ENCODE measurements at regions not wholly inside any gene's neighbourhood (a gene's known extent, or its start where the extent isn't known, plus 50 kb on each side); places are given as distances from the start of the nearest gene placed in this dataset.

DNA sequence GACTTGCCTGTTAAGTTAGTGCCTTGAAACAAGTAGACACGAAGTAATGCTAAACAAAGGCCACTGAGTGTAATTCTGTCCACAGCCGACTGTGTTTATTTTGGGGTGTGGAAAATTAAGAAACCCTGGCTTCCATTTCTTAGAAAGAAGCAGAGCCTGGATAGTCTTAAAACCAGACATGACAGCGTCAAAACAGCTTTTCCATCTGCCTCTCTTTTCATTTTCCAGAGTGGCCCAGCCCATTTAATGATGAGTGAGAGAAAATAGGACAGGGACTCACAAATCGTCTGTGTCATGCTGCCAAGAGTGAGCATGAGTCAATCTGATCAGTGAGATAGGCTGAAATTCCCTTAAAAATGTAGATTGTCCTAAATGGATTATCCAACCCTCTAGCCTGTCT, 485.9 kb downstream of the JRKL start (continued):
- TF ChIP-seq, protein P1, sequence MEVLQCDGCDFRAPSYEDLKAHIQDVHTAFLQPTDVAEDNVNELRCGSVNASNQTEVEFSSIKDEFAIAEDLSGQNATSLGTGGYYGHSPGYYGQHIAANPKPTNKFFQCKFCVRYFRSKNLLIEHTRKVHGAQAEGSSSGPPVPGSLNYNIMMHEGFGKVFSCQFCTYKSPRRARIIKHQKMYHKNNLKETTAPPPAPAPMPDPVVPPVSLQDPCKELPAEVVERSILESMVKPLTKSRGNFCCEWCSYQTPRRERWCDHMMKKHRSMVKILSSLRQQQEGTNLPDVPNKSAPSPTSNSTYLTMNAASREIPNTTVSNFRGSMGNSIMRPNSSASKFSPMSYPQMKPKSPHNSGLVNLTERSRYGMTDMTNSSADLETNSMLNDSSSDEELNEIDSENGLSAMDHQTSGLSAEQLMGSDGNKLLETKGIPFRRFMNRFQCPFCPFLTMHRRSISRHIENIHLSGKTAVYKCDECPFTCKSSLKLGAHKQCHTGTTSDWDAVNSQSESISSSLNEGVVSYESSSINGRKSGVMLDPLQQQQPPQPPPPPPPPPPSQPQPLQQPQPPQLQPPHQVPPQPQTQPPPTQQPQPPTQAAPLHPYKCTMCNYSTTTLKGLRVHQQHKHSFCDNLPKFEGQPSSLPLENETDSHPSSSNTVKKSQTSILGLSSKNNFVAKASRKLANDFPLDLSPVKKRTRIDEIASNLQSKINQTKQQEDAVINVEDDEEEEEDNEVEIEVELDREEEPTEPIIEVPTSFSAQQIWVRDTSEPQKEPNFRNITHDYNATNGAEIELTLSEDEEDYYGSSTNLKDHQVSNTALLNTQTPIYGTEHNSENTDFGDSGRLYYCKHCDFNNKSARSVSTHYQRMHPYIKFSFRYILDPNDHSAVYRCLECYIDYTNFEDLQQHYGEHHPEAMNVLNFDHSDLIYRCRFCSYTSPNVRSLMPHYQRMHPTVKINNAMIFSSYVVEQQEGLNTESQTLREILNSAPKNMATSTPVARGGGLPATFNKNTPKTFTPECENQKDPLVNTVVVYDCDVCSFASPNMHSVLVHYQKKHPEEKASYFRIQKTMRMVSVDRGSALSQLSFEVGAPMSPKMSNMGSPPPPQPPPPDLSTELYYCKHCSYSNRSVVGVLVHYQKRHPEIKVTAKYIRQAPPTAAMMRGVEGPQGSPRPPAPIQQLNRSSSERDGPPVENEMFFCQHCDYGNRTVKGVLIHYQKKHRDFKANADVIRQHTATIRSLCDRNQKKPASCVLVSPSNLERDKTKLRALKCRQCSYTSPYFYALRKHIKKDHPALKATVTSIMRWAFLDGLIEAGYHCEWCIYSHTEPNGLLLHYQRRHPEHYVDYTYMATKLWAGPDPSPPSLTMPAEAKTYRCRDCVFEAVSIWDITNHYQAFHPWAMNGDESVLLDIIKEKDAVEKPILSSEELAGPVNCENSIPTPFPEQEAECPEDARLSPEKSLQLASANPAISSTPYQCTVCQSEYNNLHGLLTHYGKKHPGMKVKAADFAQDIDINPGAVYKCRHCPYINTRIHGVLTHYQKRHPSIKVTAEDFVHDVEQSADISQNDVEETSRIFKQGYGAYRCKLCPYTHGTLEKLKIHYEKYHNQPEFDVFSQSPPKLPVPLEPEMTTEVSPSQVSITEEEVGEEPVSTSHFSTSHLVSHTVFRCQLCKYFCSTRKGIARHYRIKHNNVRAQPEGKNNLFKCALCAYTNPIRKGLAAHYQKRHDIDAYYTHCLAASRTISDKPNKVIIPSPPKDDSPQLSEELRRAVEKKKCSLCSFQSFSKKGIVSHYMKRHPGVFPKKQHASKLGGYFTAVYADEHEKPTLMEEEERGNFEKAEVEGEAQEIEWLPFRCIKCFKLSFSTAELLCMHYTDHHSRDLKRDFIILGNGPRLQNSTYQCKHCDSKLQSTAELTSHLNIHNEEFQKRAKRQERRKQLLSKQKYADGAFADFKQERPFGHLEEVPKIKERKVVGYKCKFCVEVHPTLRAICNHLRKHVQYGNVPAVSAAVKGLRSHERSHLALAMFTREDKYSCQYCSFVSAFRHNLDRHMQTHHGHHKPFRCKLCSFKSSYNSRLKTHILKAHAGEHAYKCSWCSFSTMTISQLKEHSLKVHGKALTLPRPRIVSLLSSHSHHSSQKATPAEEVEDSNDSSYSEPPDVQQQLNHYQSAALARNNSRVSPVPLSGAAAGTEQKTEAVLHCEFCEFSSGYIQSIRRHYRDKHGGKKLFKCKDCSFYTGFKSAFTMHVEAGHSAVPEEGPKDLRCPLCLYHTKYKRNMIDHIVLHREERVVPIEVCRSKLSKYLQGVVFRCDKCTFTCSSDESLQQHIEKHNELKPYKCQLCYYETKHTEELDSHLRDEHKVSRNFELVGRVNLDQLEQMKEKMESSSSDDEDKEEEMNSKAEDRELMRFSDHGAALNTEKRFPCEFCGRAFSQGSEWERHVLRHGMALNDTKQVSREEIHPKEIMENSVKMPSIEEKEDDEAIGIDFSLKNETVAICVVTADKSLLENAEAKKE (CRISPR knock-in tag; IDR thresholded peaks at IDR 0.05), result no peak

GRCh38 chr11:96878299-96879051, 488.7 kb downstream of the JRKL start:
- no peak overlapping the region for H3K4me2 ChIP-seq
- TF ChIP-seq ZNF331 (CRISPR knock-in tag; IDR thresholded peaks at IDR 0.05; ENCODE audit: low read depth) (no peak), ZNF114 (CRISPR knock-in tag; IDR thresholded peaks at IDR 0.05) (no peak), NANOG (IDR thresholded peaks at IDR 0.05; ENCODE audit: borderline replicate concordance) (no peak), REST (IDR thresholded peaks at IDR 0.05; ENCODE audit: unreplicated experiment) (no peak), STAT1 (IDR thresholded peaks at IDR 0.05; ENCODE audit: unreplicated experiment) (no peak), POLR2AphosphoS5 (IDR thresholded peaks at IDR 0.05; ENCODE audit: low read depth) (no peak), CTCF (conservative IDR thresholded peaks at IDR 0.05; ENCODE audit: low read depth in 2 of 2) (no peak), JUNB (IDR thresholded peaks at IDR 0.05; ENCODE audit: unreplicated experiment) (no peak), CREB1 (CRISPR knock-in tag; IDR thresholded peaks at IDR 0.05; ENCODE audit: low read depth) (no peak)
- TF ChIP-seq, protein P2, sequence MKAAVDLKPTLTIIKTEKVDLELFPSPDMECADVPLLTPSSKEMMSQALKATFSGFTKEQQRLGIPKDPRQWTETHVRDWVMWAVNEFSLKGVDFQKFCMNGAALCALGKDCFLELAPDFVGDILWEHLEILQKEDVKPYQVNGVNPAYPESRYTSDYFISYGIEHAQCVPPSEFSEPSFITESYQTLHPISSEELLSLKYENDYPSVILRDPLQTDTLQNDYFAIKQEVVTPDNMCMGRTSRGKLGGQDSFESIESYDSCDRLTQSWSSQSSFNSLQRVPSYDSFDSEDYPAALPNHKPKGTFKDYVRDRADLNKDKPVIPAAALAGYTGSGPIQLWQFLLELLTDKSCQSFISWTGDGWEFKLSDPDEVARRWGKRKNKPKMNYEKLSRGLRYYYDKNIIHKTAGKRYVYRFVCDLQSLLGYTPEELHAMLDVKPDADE (IDR thresholded peaks at IDR 0.05), result no peak
- no peak for DNase-seq (ENCODE audit: low spot score)
- no peaks in the 10 kb centered on the region for H3F3A ChIP-seq (replicated peaks; ENCODE audit: low read depth)
- no peaks in the 10 kb centered on the region for H3K79me2 ChIP-seq (replicated peaks; ENCODE audit: insufficient read depth)
- H4K20me1 ChIP-seq (replicated peaks; ENCODE audit: insufficient read depth), result no peaks in the 10 kb centered on the region
- Mint-ChIP-seq H3K4me1 (no peaks in the 10 kb centered on the region; the same call in 2 of the 3 replicates), H3K27ac (no peak overlapping the region), H3K4me3 (no peak overlapping the region), H3K27me3 (ENCODE audit: insufficient read depth, low read depth, poor library complexity) (peaks cover 1% of the 10 kb centered on the region), H3K36me3 (ENCODE audit: low read depth) (peaks cover 2% of the 10 kb centered on the region; the same call in 1 of the 3 replicates), H3K9me3 (peaks cover 15% of the 10 kb centered on the region; the same call in 2 of the 3 replicates)
- no peak overlapping the region for H2AFZ ChIP-seq
- no peak overlapping the region for H3K4me3 ChIP-seq
- ATAC-seq, result no peak
- no peaks in the 10 kb centered on the region for H3K27me3 ChIP-seq (ENCODE audit: insufficient read depth)
- no peaks in the 10 kb centered on the region for H3K36me3 ChIP-seq (ENCODE audit: insufficient read depth)
- H3K4me1 ChIP-seq (ENCODE audit: insufficient read depth), result no peaks in the 10 kb centered on the region
- H3K9me2 ChIP-seq (ENCODE audit: insufficient read depth), result no peaks in the 10 kb centered on the region
- H3K27ac ChIP-seq (ENCODE audit: low read depth), result no peak overlapping the region

All from GM23338 (cell line).